ENCODE measurements at regions not wholly inside any gene's neighbourhood (a gene's known extent, or its start where the extent isn't known, plus 50 kb on each side); places are given as distances from the start of the nearest gene placed in this dataset.
"Not testable (repeated sequence)": the region's sequence is repeated elsewhere in the genome, so short reads cannot be mapped to it uniquely, and the experiment has no call there.

DNA sequence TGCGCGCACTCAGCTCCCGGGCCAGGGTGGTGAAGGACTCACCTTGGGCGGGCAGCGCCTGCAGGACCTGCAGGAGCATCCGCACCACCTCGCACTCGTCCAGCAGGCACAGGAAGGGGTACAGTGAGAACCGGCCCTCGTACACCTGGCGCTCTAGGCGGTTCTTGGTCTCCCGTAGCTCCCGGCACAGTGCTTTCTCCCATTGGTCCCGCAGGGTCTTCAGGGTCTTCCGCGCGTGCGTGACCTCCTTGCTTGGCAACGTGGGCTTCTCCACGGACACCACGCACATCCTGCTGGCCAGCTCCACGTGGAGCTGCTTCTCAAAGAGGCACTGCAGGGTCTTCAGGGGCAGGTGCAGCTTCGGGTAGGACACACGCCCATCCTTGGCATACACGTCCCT, 74.1 kb upstream of the MED13 start (continued):
- TF ChIP-seq, protein P1, sequence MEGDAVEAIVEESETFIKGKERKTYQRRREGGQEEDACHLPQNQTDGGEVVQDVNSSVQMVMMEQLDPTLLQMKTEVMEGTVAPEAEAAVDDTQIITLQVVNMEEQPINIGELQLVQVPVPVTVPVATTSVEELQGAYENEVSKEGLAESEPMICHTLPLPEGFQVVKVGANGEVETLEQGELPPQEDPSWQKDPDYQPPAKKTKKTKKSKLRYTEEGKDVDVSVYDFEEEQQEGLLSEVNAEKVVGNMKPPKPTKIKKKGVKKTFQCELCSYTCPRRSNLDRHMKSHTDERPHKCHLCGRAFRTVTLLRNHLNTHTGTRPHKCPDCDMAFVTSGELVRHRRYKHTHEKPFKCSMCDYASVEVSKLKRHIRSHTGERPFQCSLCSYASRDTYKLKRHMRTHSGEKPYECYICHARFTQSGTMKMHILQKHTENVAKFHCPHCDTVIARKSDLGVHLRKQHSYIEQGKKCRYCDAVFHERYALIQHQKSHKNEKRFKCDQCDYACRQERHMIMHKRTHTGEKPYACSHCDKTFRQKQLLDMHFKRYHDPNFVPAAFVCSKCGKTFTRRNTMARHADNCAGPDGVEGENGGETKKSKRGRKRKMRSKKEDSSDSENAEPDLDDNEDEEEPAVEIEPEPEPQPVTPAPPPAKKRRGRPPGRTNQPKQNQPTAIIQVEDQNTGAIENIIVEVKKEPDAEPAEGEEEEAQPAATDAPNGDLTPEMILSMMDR (conservative IDR thresholded peaks at IDR 0.05; ENCODE audit: low read depth in 2 of 2), result no peak
- no peak for TF ChIP-seq CREB1 (CRISPR knock-in tag; IDR thresholded peaks at IDR 0.05; ENCODE audit: low read depth)

DNA sequence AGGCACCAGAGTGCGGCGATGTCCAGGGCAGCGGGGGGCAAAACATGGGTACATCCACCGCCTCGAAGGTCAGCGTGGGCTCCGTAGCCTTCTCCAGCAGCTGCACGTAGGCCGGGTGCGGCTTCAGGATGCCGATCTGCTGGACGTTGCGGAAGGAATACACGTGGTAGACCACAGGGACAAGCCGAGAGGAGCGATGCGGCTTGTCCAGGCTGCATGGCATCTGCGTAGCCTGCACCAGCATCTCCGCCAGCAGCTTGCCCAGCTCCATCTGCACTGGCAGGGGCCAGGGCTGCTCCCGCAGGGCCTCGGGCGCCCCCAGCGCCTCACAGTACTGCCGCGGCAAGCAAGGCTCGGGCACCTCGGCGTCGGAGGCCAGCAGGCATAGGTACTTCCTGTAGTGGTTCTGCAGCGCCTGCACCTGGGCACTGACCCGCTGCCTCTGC, 73.6 kb upstream of the MED13 start:
- H3K27me3 ChIP-seq (ENCODE audit: insufficient read depth); H3K4me1 Mint-ChIP-seq; DNase-seq (ENCODE audit: low spot score); H3K27me3 Mint-ChIP-seq (ENCODE audit: insufficient read depth, low read depth, poor library complexity); H3F3A ChIP-seq (replicated peaks; ENCODE audit: low read depth); H3K4me1 ChIP-seq (ENCODE audit: insufficient read depth); H3K4me3 Mint-ChIP-seq; H4K20me1 ChIP-seq (replicated peaks; ENCODE audit: insufficient read depth); H3K27ac ChIP-seq (ENCODE audit: low read depth); H3K4me2 ChIP-seq; H3K36me3 Mint-ChIP-seq (ENCODE audit: low read depth); H3K36me3 ChIP-seq (ENCODE audit: insufficient read depth); H3K79me2 ChIP-seq (replicated peaks; ENCODE audit: insufficient read depth); H3K27ac Mint-ChIP-seq; H3K9me3 Mint-ChIP-seq; H3K4me3 ChIP-seq; H3K9me2 ChIP-seq (ENCODE audit: insufficient read depth): not testable (repeated sequence)
- H2AFZ ChIP-seq, result peak overlapping the region; percentile 32; the same call in 1 of the 2 replicates
- ATAC-seq, result peak; percentile 13

DNA sequence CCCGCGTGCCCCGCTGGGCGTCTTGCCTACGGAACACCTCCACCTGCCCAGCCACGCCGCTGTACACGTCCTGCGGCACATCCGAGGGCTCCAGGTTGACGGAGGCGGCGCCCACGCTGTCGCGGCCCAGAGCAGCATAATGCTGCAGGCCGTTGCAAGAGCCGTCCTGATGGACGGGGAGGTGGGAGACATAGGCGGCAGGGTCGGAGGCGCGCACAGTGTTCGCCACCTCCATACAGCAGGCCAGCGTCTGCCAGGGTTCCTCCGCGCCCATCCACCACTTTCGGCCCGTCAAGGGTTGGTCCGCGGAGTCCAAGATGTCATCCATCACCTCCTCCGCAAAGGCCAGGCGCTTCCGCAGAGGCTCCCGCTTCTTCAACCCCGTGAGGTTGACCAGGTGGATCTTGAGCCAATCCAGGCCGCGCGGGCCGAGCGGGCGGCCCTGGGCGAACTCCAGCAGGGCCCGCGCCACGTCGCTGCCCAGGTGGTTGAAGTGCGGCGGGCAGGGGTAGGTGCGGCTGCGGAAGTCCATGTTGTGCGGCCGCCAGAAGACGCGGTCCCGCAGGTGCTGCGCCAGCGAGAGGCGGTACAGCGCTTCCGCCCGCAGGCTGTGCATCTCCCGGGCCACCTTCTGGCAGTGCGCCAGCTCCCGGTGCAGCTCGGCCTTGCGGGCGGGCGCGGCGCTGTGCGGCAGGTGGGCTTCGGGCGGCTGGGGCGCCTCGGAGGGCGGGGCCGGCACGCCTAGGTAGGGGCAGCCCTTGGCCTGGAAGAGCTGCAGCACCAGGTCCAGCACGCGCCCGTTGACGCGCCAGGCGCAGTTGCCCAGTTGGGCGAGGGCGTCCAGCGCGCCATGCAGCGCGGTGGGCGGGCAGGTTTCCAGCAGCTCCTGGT, 72.9 kb upstream of the MED13 start:
- not testable (repeated sequence) for H3K4me1 ChIP-seq (ENCODE audit: insufficient read depth); H3K27ac Mint-ChIP-seq; H3K4me1 Mint-ChIP-seq; H3K36me3 ChIP-seq (ENCODE audit: insufficient read depth); H3K4me3 Mint-ChIP-seq; H4K20me1 ChIP-seq (replicated peaks; ENCODE audit: insufficient read depth); H3F3A ChIP-seq (replicated peaks; ENCODE audit: low read depth); H3K9me3 Mint-ChIP-seq; H3K36me3 Mint-ChIP-seq (ENCODE audit: low read depth); H3K79me2 ChIP-seq (replicated peaks; ENCODE audit: insufficient read depth); H3K27me3 Mint-ChIP-seq (ENCODE audit: insufficient read depth, low read depth, poor library complexity); H3K9me2 ChIP-seq (ENCODE audit: insufficient read depth); H3K27me3 ChIP-seq (ENCODE audit: insufficient read depth); H3K27ac ChIP-seq (ENCODE audit: low read depth)
- ATAC-seq (peak; percentile 82), DNase-seq (ENCODE audit: low spot score) (peak; percentile 42)
- H3K4me3 ChIP-seq, result peak overlapping the region; percentile 46; the same call in 1 of the 2 replicates
- H3K4me2 ChIP-seq, result peak overlapping the region; percentile 62; the same call in 1 of the 2 replicates
- peak overlapping the region; percentile 56 for H2AFZ ChIP-seq

DNA sequence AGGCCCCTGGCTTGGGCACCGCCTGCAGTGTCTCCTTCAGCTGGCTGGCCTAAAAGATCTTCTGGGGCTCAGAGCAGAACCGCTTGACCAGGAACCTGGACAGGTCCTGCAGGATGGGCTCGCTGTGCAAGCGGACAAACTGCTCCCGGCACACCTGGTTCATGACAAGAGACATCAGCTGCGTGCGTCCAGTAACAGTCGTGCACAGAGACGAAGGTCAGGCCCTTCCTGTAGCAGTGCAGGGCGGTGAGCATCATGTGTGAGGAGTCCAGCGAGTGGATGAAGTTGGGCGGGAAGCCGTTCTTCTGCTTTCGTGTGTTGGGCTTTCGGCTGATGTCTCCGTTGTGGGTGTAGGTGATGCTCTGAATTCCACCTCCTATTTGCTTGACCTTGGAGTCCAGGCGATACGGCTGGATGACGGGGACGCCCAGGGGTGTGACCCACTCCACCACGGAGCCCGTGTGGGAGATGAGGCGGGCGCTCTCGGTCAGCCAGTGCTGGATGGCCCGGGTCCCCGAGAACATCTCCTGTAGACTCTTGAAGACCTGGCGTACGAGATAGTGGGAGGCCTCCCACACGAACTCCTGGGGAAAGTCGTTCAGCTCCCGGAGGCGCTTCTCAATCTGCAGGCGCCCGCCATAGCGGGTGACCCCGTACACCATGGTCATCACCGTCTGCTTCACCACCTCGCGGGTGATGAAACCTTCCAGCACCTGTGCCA, 72.1 kb upstream of the MED13 start:
- H3K9me2 ChIP-seq (ENCODE audit: insufficient read depth); H3K36me3 Mint-ChIP-seq (ENCODE audit: low read depth); DNase-seq (ENCODE audit: low spot score); H3K27me3 ChIP-seq (ENCODE audit: insufficient read depth); H4K20me1 ChIP-seq (replicated peaks; ENCODE audit: insufficient read depth); H3K27ac ChIP-seq (ENCODE audit: low read depth); H3K36me3 ChIP-seq (ENCODE audit: insufficient read depth); H3K4me1 ChIP-seq (ENCODE audit: insufficient read depth); H3F3A ChIP-seq (replicated peaks; ENCODE audit: low read depth); H3K4me3 Mint-ChIP-seq; H3K27me3 Mint-ChIP-seq (ENCODE audit: insufficient read depth, low read depth, poor library complexity); H3K27ac Mint-ChIP-seq; ATAC-seq; H3K4me2 ChIP-seq; H3K9me3 Mint-ChIP-seq; H3K79me2 ChIP-seq (replicated peaks; ENCODE audit: insufficient read depth); H3K4me1 Mint-ChIP-seq: not testable (repeated sequence)
- 0 out of 2 replicates have a peak overlapping the region, but pooled peaks have one; percentile 46 for H3K4me3 ChIP-seq
- H2AFZ ChIP-seq, result 0 out of 2 replicates have a peak overlapping the region, but pooled peaks have one; percentile 47
